ENCODE measurements at regions not wholly inside any gene's neighbourhood (a gene's known extent, or its start where the extent isn't known, plus 50 kb on each side); places are given as distances from the start of the nearest gene placed in this dataset.

- TF ChIP-seq FOXM1 (IDR thresholded peaks at IDR 0.05; ENCODE audit: borderline replicate concordance, low read depth): no peak
- TF ChIP-seq TEAD4 (IDR thresholded peaks at IDR 0.05): no peak
These were observed 56.9 kb upstream of the TPK1 start for GRCh38 chr7:144892761-144893160.

Data from Ishikawa (cell line).